GM12878 (cell line): ENCODE measurements at regions not wholly inside any gene's neighbourhood (a gene's known extent, or its start where the extent isn't known, plus 50 kb on each side); places are given as distances from the start of the nearest gene placed in this dataset.

Source experiments
- ATAC-seq: fragments of 200-7000 bp; cut with Tn5 transposase; 3 replicates; pipeline ENCODE4 v1.9.1; 2020; ENCODE audit warnings: mild to moderate bottlenecking, moderate library complexity
- BruUV-seq: library from RNA; stranded (reverse); fragments of 400-500 nt; replicated peaks from 2 replicates; lab custom pipeline; 2021; lab: Mats Ljungman, UMichigan
- CTCF ChIA-PET: fragments of 300-600 bp; sonication (Branson Sonifier 250); formaldehyde crosslinking; extraction: SDS; loops from one replicate; lab custom pipeline; 2021; ENCODE audit warnings: inconsistent platforms; lab: Yijun Ruan, JAX
- POLR2A ChIA-PET: fragments of 350-600 bp; formaldehyde crosslinking; extraction: SDS; loops from one replicate; lab custom pipeline; 2021; ENCODE audit warnings: inconsistent platforms; lab: Charles Lee
- RAD21 ChIA-PET: fragments of 300-600 bp; sonication (Branson Sonifier 250); formaldehyde crosslinking; loops from one replicate; lab custom pipeline; 2023; ENCODE audit warnings: antibody characterized with exemption; ENCODE audit not compliant: unreplicated experiment; lab: Charles Lee
- SMC1A ChIA-PET: fragments of 300-600 bp; sonication (Branson Sonifier 250); formaldehyde crosslinking; loops from one replicate; lab custom pipeline; 2023; ENCODE audit not compliant: unreplicated experiment, uncharacterized antibody; lab: Charles Lee
- DNase-seq: peaks from one replicate; pipeline ENCODE4 v3.0.0-alpha.2; 2011; ENCODE audit warnings: low read depth, low spot score
- FAIRE-seq: peaks from 3 replicates; lab custom pipeline; 2011; peaks lifted over from hg19 to GRCh38; lab: Jason Lieb, UNC
- H2AFZ ChIP-seq: 2 replicates; pipeline ENCODE4 v1.6.0; 2011; ENCODE audit warnings: low read depth, low read length, control low read depth; ENCODE audit not compliant: control insufficient read depth
- H3K27ac ChIP-seq: 2 replicates; pipeline ENCODE4 v1.5.1; 2011; ENCODE audit warnings: control low read depth; ENCODE audit not compliant: control insufficient read depth, insufficient read depth
- H3K27me3 ChIP-seq, 2 experiments: replicated peaks in 1 of 2; 2 replicates each; pipeline versions ENCODE4 v1.6.0 to v1.6.1; 2011; ENCODE audit warnings: low read length in 1 of 2; ENCODE audit not compliant: control insufficient read depth in 2 of 2, insufficient read depth in 2 of 2
- H3K36me3 ChIP-seq, 2 experiments: 2 replicates each; pipeline ENCODE4 v1.5.1; 2011; ENCODE audit warnings: low read length in 1 of 2; ENCODE audit not compliant: control insufficient read depth in 2 of 2, insufficient read depth in 2 of 2
- H3K4me1 ChIP-seq: 2 replicates; pipeline ENCODE4 v1.6.1; 2011; ENCODE audit warnings: mild to moderate bottlenecking, low read length, moderate library complexity, mixed read lengths; ENCODE audit not compliant: control insufficient read depth, insufficient read depth
- H3K4me2 ChIP-seq: 2 replicates; pipeline ENCODE4 v1.6.0; 2011; ENCODE audit warnings: control low read depth; ENCODE audit not compliant: control insufficient read depth, insufficient read depth
- H3K4me3 ChIP-seq: fragments of 200-600 bp; sonication (generic); 2 replicates; pipeline ENCODE4 v1.5.1; 2016
- H3K79me2 ChIP-seq: 2 replicates; pipeline ENCODE4 v1.6.0; 2011; ENCODE audit warnings: low read length; ENCODE audit not compliant: control insufficient read depth, insufficient read depth
- H3K9ac ChIP-seq: 2 replicates; pipeline ENCODE4 v1.8.0; 2011; ENCODE audit warnings: low read length, control low read depth, mixed read lengths; ENCODE audit not compliant: control insufficient read depth, insufficient read depth
- H3K9me3 ChIP-seq: replicated peaks from 3 replicates; pipeline ENCODE4 v1.5.1; 2011; ENCODE audit warnings: mild to moderate bottlenecking, low read length; ENCODE audit not compliant: control insufficient read depth, insufficient read depth
- H4K20me1 ChIP-seq: 2 replicates; pipeline ENCODE4 v1.6.0; 2011; ENCODE audit not compliant: control insufficient read depth, insufficient read depth
- ATF7 ChIP-seq: fragments of 450-650 bp; IDR thresholded peaks from 2 replicates; pipeline ENCODE4 v1.6.1; 2016; ENCODE audit warnings: low read depth, mild to moderate bottlenecking
- CREB1 ChIP-seq: IDR thresholded peaks from 2 replicates; pipeline ENCODE4 v1.6.1; 2012; ENCODE audit warnings: low read depth, mild to moderate bottlenecking, inconsistent platforms
- GABPA ChIP-seq: IDR thresholded peaks from 2 replicates; pipeline ENCODE4 v1.6.1; 2014; ENCODE audit warnings: antibody characterized with exemption, low read depth, mild to moderate bottlenecking, inconsistent platforms
- PBX3 ChIP-seq: IDR thresholded peaks from 2 replicates; pipeline ENCODE4 v1.6.1; 2011; ENCODE audit warnings: mild to moderate bottlenecking, low read depth, low read length, moderate library complexity; ENCODE audit not compliant: insufficient replicate concordance
- POLR2AphosphoS2 ChIP-seq: IDR thresholded peaks from 2 replicates; pipeline ENCODE4 v1.6.1; 2011; ENCODE audit warnings: low read depth, mild to moderate bottlenecking, low read length, improper control_type of control experiment, moderate library complexity
- RAD51 ChIP-seq: fragments of 450-650 bp; IDR thresholded peaks from 2 replicates; pipeline ENCODE4 v1.6.1; 2016; ENCODE audit warnings: moderate library complexity, mild to moderate bottlenecking, inconsistent platforms
- RBBP5 ChIP-seq: fragments of 200-600 bp; sonication (generic); conservative IDR thresholded peaks from 2 replicates; pipeline ENCODE4 v1.6.1; 2016
- RUNX3 ChIP-seq: IDR thresholded peaks from 2 replicates; pipeline ENCODE4 v1.6.1; 2012; ENCODE audit warnings: low read length, inconsistent platforms
- SIN3A ChIP-seq: IDR thresholded peaks from 2 replicates; pipeline ENCODE4 v1.6.1; 2012; ENCODE audit warnings: low read depth, low read length, improper control_type of control experiment
- SMC3 ChIP-seq: IDR thresholded peaks from 2 replicates; pipeline ENCODE4 v1.6.1; 2011; ENCODE audit warnings: low read length, improper control_type of control experiment, borderline replicate concordance
- WRNIP1 ChIP-seq: IDR thresholded peaks from 2 replicates; pipeline ENCODE4 v1.6.1; 2011; ENCODE audit warnings: low read depth, low read length, improper control_type of control experiment, borderline replicate concordance
- ZBTB40 ChIP-seq: fragments of 450-650 bp; IDR thresholded peaks from 2 replicates; pipeline ENCODE4 v1.6.1; 2016; ENCODE audit warnings: mild to moderate bottlenecking, moderate library complexity, borderline replicate concordance
- ZNF24 ChIP-seq: fragments of 450-650 bp; IDR thresholded peaks from 2 replicates; pipeline ENCODE4 v1.6.1; 2017; ENCODE audit warnings: antibody characterized with exemption, mild to moderate bottlenecking
- ZNF274 ChIP-seq: IDR thresholded peaks from one replicate; pipeline ENCODE4 v1.8.0; 2011; ENCODE audit not compliant: insufficient read length, insufficient read depth
- WGBS: methylation state at CpG from one replicate; pipeline ENCODE4 v1.1.6; 2016; ENCODE audit warnings: low lambda C conversion rate; ENCODE audit not compliant: insufficient replicate concordance, insufficient coverage; ENCODE audit errors: missing lambda C conversion rate; 5-methylcytosine and 5-hydroxymethylcytosine counted together
- in situ Hi-C: fragments of 300-500 bp; cut with MboI; formaldehyde crosslinking; loops from 9 replicates; pipeline ENCODE4 v1.14.3; 2018; ENCODE audit warnings: mixed read lengths
- intact Hi-C: fragments of 100-400 bp; cut with micrococcal nuclease; formaldehyde crosslinking; loops from one replicate; pipeline ENCODE4 v1.14.2; 2022; ENCODE audit not compliant: unreplicated experiment

GRCh38 chr18:8468921-8469335, 140.3 kb upstream of the RAB12 start:
- no peaks in the 10 kb centered on the region for H3K9me3 ChIP-seq
- no peak overlapping the region for H3K9ac ChIP-seq
- H3K27ac ChIP-seq, result no peak overlapping the region
- ATAC-seq, result no peak
- no peak overlapping the region for H2AFZ ChIP-seq
- no peak overlapping the region for H3K4me2 ChIP-seq
- BruUV-seq, result no TSS peak
- ChIA-PET CTCF (interaction anchor here (1.3 kb wide), 1 partner anchor 9 kb away, joined by 3 read pairs; no protein-coding TSS in a partner anchor), POLR2A (no interaction called here), SMC1A (no interaction called here), RAD21 (no interaction called here)
- peaks cover 1 to 3% of the 10 kb centered on the region in 2 experiments; a peak in 2 of 4 replicates for H3K27me3 ChIP-seq
- in situ Hi-C loops (no loop called here), intact Hi-C loops (no loop called here)
- FAIRE-seq, result no peak
- no peak overlapping the region for H3K4me3 ChIP-seq
- no peak for DNase-seq
- WGBS, result 26% methylated on average over 9 of the region's 9 CpGs
- no peaks in the 10 kb centered on the region for H3K36me3 ChIP-seq
- no peaks in the 10 kb centered on the region for H3K4me1 ChIP-seq
- H3K79me2 ChIP-seq, result no peaks in the 10 kb centered on the region
- H4K20me1 ChIP-seq, result no peaks in the 10 kb centered on the region
- no peak for TF ChIP-seq GABPA
- TF ChIP-seq CREB1, result no peak
- TF ChIP-seq ZNF24, result no peak
- TF ChIP-seq RAD51, result no peak
- TF ChIP-seq SIN3A, result no peak
- TF ChIP-seq ZNF274, result no peak
- TF ChIP-seq, all 136 proteins: peak for 0

- in situ Hi-C loops, result no loop called here
- SMC1A ChIA-PET, result no interaction called here
- H2AFZ ChIP-seq, result no peak overlapping the region
- no peak overlapping the region for H3K9ac ChIP-seq
- H3K36me3 ChIP-seq, result no peaks in the 10 kb centered on the region
- no peaks in the 10 kb centered on the region for H3K9me3 ChIP-seq
- no peak for DNase-seq
- H3K27ac ChIP-seq, result no peak overlapping the region
- CTCF ChIA-PET, result interaction anchor here (1.0 to 1.3 kb wide), 2 partner anchors 8 to 11 kb away, joined by 3 read pairs; no protein-coding TSS in a partner anchor
- no peak for FAIRE-seq
- no peaks in the 10 kb centered on the region for H3K79me2 ChIP-seq
- peaks cover 1 to 3% of the 10 kb centered on the region in 2 experiments; a peak in 2 of 4 replicates for H3K27me3 ChIP-seq
- H4K20me1 ChIP-seq, result no peaks in the 10 kb centered on the region
- ATAC-seq, result no peak
- intact Hi-C loops, result no loop called here
- H3K4me1 ChIP-seq, result no peaks in the 10 kb centered on the region
- WGBS, result 47% methylated on average over 6 of the region's 6 CpGs
- no peak overlapping the region for H3K4me3 ChIP-seq
- POLR2A ChIA-PET, result no interaction called here
- no TSS peak for BruUV-seq
- RAD21 ChIA-PET, result interaction anchor here (1.3 kb wide), 1 partner anchor 12 kb away, joined by 4 read pairs; no protein-coding TSS in a partner anchor
- H3K4me2 ChIP-seq, result no peak overlapping the region
- TF ChIP-seq WRNIP1, result no peak
- no peak for TF ChIP-seq PBX3
- no peak for TF ChIP-seq RBBP5
- TF ChIP-seq ZBTB40, result no peak
- TF ChIP-seq POLR2AphosphoS2, result no peak
- TF ChIP-seq RUNX3, result no peak
- no peak for TF ChIP-seq SMC3
- no peak for TF ChIP-seq ATF7
Observed at GRCh38 chr18:8469544-8470130, 139.6 kb upstream of the RAB12 start.
